ENCODE measurements at regions not wholly inside any gene's neighbourhood (a gene's known extent, or its start where the extent isn't known, plus 50 kb on each side); places are given as distances from the start of the nearest gene placed in this dataset.

GRCh38 chr9:87113874-87114273, 166.6 kb upstream of the GAS1 start:
- H3K27ac ChIP-seq (ENCODE audit: low read length), result no peak overlapping the region
- no peak for DNase-seq

GRCh38 chr9:87115785-87116184, 168.5 kb upstream of the GAS1 start:
- Histone ChIP-seq H3K36me3 (ENCODE audit: low read depth, low read length) (no peaks in the 10 kb centered on the region), H3F3A (ENCODE audit: low read length, unreplicated experiment) (no peaks in the 10 kb centered on the region), H3K79me2 (ENCODE audit: low read length) (no peaks in the 10 kb centered on the region), H4K20me1 (ENCODE audit: low read length) (no peaks in the 10 kb centered on the region), H3K9me3 (ENCODE audit: low read length) (no peaks in the 10 kb centered on the region), H3K27ac (ENCODE audit: low read length) (no peak overlapping the region), H3K9ac (ENCODE audit: low read length) (no peak overlapping the region), H3K4me1 (ENCODE audit: insufficient read depth, low read length) (no peaks in the 10 kb centered on the region), H2AFZ (ENCODE audit: low read length) (no peak overlapping the region), H3K4me3 (ENCODE audit: low read length) (no peak overlapping the region), H3K4me2 (ENCODE audit: low read length) (no peak overlapping the region), H3K9me2 (replicated peaks; ENCODE audit: low read length) (no peaks in the 10 kb centered on the region), H3K27me3 (ENCODE audit: low read length) (no peaks in the 10 kb centered on the region)
- POLR2A ChIA-PET (ENCODE audit: unreplicated experiment), result no interaction called here
- ATAC-seq, result no peak
- intact Hi-C loops (cut with micrococcal nuclease), result no loop called here
- no TSS peak for BruUV-seq (replicated peaks)
- no peak for DNase-seq
- CTCF ChIA-PET, result no interaction called here
- no peak for TF ChIP-seq EZH2phosphoT487 (IDR thresholded peaks at IDR 0.05; ENCODE audit: borderline replicate concordance, low read length)
- TF ChIP-seq, protein P1, sequence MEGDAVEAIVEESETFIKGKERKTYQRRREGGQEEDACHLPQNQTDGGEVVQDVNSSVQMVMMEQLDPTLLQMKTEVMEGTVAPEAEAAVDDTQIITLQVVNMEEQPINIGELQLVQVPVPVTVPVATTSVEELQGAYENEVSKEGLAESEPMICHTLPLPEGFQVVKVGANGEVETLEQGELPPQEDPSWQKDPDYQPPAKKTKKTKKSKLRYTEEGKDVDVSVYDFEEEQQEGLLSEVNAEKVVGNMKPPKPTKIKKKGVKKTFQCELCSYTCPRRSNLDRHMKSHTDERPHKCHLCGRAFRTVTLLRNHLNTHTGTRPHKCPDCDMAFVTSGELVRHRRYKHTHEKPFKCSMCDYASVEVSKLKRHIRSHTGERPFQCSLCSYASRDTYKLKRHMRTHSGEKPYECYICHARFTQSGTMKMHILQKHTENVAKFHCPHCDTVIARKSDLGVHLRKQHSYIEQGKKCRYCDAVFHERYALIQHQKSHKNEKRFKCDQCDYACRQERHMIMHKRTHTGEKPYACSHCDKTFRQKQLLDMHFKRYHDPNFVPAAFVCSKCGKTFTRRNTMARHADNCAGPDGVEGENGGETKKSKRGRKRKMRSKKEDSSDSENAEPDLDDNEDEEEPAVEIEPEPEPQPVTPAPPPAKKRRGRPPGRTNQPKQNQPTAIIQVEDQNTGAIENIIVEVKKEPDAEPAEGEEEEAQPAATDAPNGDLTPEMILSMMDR (conservative IDR thresholded peaks at IDR 0.05; ENCODE audit: low read depth, low read length), result no peak
- no peak for TF ChIP-seq EZH2 (IDR thresholded peaks at IDR 0.05; ENCODE audit: low read length, unreplicated experiment)

More at GRCh38 chr9:87113874-87114273, 166.6 kb upstream of the GAS1 start:
- no peaks in the 10 kb centered on the region for H3K79me2 ChIP-seq (ENCODE audit: low read length)
- POLR2A ChIA-PET (ENCODE audit: unreplicated experiment), result no interaction called here
- no peak overlapping the region for H2AFZ ChIP-seq (ENCODE audit: low read length)
- CTCF ChIA-PET, result no interaction called here
- H3K9me3 ChIP-seq (ENCODE audit: low read length), result no peaks in the 10 kb centered on the region
- no TSS peak for BruUV-seq (replicated peaks)
- H3K9ac ChIP-seq (ENCODE audit: low read length), result no peak overlapping the region
- no peaks in the 10 kb centered on the region for H4K20me1 ChIP-seq (ENCODE audit: low read length)
- H3K9me2 ChIP-seq (replicated peaks; ENCODE audit: low read length), result no peaks in the 10 kb centered on the region
- no peaks in the 10 kb centered on the region for H3K36me3 ChIP-seq (ENCODE audit: low read depth, low read length)
- no peaks in the 10 kb centered on the region for H3K27me3 ChIP-seq (ENCODE audit: low read length)
- TF ChIP-seq, protein P1 (conservative IDR thresholded peaks at IDR 0.05; ENCODE audit: low read depth, low read length), result no peak
- no peak for TF ChIP-seq EZH2 (IDR thresholded peaks at IDR 0.05; ENCODE audit: low read length, unreplicated experiment)
- no peak for TF ChIP-seq EZH2phosphoT487 (IDR thresholded peaks at IDR 0.05; ENCODE audit: borderline replicate concordance, low read length)
- no peak for ATAC-seq
- H3K4me2 ChIP-seq (ENCODE audit: low read length), result no peak overlapping the region
- H3K4me1 ChIP-seq (ENCODE audit: insufficient read depth, low read length), result no peaks in the 10 kb centered on the region
- intact Hi-C loops (cut with micrococcal nuclease), result no loop called here
- no peak overlapping the region for H3K4me3 ChIP-seq (ENCODE audit: low read length)
- no peaks in the 10 kb centered on the region for H3F3A ChIP-seq (ENCODE audit: low read length, unreplicated experiment)

GRCh38 chr9:87116492-87116891, 169.2 kb upstream of the GAS1 start:
- intact Hi-C loops (cut with micrococcal nuclease), result no loop called here
- TF ChIP-seq EZH2 (IDR thresholded peaks at IDR 0.05; ENCODE audit: low read length, unreplicated experiment), result no peak
- TF ChIP-seq, protein P1 (conservative IDR thresholded peaks at IDR 0.05; ENCODE audit: low read depth, low read length), result no peak
- TF ChIP-seq EZH2phosphoT487 (IDR thresholded peaks at IDR 0.05; ENCODE audit: borderline replicate concordance, low read length), result no peak
- no peaks in the 10 kb centered on the region for H3K9me3 ChIP-seq (ENCODE audit: low read length)
- H4K20me1 ChIP-seq (ENCODE audit: low read length), result no peaks in the 10 kb centered on the region
- CTCF ChIA-PET, result no interaction called here
- H3F3A ChIP-seq (ENCODE audit: low read length, unreplicated experiment), result no peaks in the 10 kb centered on the region
- no peak overlapping the region for H3K9ac ChIP-seq (ENCODE audit: low read length)
- DNase-seq, result no peak
- no peaks in the 10 kb centered on the region for H3K79me2 ChIP-seq (ENCODE audit: low read length)
- no peak overlapping the region for H2AFZ ChIP-seq (ENCODE audit: low read length)
- no peaks in the 10 kb centered on the region for H3K4me1 ChIP-seq (ENCODE audit: insufficient read depth, low read length)
- no peak overlapping the region for H3K27ac ChIP-seq (ENCODE audit: low read length)
- no peak overlapping the region for H3K4me3 ChIP-seq (ENCODE audit: low read length)
- H3K4me2 ChIP-seq (ENCODE audit: low read length), result no peak overlapping the region
- no TSS peak for BruUV-seq (replicated peaks)
- POLR2A ChIA-PET (ENCODE audit: unreplicated experiment), result no interaction called here
- H3K27me3 ChIP-seq (ENCODE audit: low read length), result no peaks in the 10 kb centered on the region
- no peaks in the 10 kb centered on the region for H3K9me2 ChIP-seq (replicated peaks; ENCODE audit: low read length)
- H3K36me3 ChIP-seq (ENCODE audit: low read depth, low read length), result no peaks in the 10 kb centered on the region
- ATAC-seq, result no peak

All from PC-3 (cell line).